ENCODE measurements at regions not wholly inside any gene's neighbourhood (a gene's known extent, or its start where the extent isn't known, plus 50 kb on each side); places are given as distances from the start of the nearest gene placed in this dataset.

- Histone ChIP-seq H3K79me2 (ENCODE audit: control insufficient read depth, insufficient read depth, low read length) (no peaks in the 10 kb centered on the region), H3K27me3 (ENCODE audit: control insufficient read depth, extremely low read depth, insufficient read depth, low read length) (no peaks in the 10 kb centered on the region), H3K9me3 (ENCODE audit: control insufficient read depth, low read depth, low read length) (no peaks in the 10 kb centered on the region), H3K36me3 (ENCODE audit: control insufficient read depth in 2 of 2, extremely low read depth in 1 of 2, insufficient read depth in 2 of 2, low read length in 2 of 2) (no peaks in the 10 kb centered on the region), H2AFZ (ENCODE audit: control insufficient read depth, low read length) (no peak overlapping the region), H3K4me3 (ENCODE audit: control insufficient read depth in 2 of 3, extremely low read depth in 1 of 3, insufficient read depth in 2 of 3, low read depth in 1 of 3, low read length in 3 of 3) (no peak overlapping the region), H3K27ac (ENCODE audit: control insufficient read depth, insufficient read depth, low read length) (no peak overlapping the region), H3K4me1 (ENCODE audit: control insufficient read depth, extremely low read depth, insufficient read depth, low read length) (peaks cover 28% of the 10 kb centered on the region), H3K9me1 (ENCODE audit: control insufficient read depth, extremely low read depth, insufficient read depth, low read length) (no peaks in the 10 kb centered on the region), H3K9ac (ENCODE audit: control insufficient read depth, extremely low read depth, insufficient read depth, low read length) (no peak overlapping the region), H4K20me1 (ENCODE audit: control insufficient read depth, extremely low read depth, insufficient read depth, low read length) (no peaks in the 10 kb centered on the region), H3K4me2 (ENCODE audit: control insufficient read depth, extremely low read depth, insufficient read depth, low read depth, low read length) (no peak overlapping the region)
- no peak for TF ChIP-seq EZH2 (IDR thresholded peaks at IDR 0.05; ENCODE audit: low read length)
- no peak for TF ChIP-seq CTCF (optimal IDR thresholded peaks at IDR 0.05 in 1 of 3, IDR thresholded peaks at IDR 0.05 in 1 of 3, conservative IDR thresholded peaks at IDR 0.05 in 1 of 3; ENCODE audit: extremely low read depth in 1 of 3, insufficient read depth in 2 of 3, low read length in 3 of 3)
- dilution Hi-C loops (cut with MboI; ENCODE audit: extremely low pct_ligation_motif_present, low sequenced_read_pairs), result no loop called here
- DNase-seq (ENCODE audit: low read depth, low spot score) (no peak), FAIRE-seq (no peak)
These were observed 55.3 kb upstream of the CLINT1 start for GRCh38 chr5:157914151-157914788.

- no peaks in the 10 kb centered on the region for H3K27me3 ChIP-seq (ENCODE audit: control insufficient read depth, extremely low read depth, insufficient read depth, low read length)
- no peak overlapping the region for H3K4me3 ChIP-seq (ENCODE audit: control insufficient read depth in 2 of 3, extremely low read depth in 1 of 3, insufficient read depth in 2 of 3, low read depth in 1 of 3, low read length in 3 of 3)
- FAIRE-seq (no peak), DNase-seq (ENCODE audit: low read depth, low spot score) (no peak)
- H3K9me1 ChIP-seq (ENCODE audit: control insufficient read depth, extremely low read depth, insufficient read depth, low read length), result no peaks in the 10 kb centered on the region
- H3K4me1 ChIP-seq (ENCODE audit: control insufficient read depth, extremely low read depth, insufficient read depth, low read length), result peaks cover 21% of the 10 kb centered on the region
- H3K9me3 ChIP-seq (ENCODE audit: control insufficient read depth, low read depth, low read length), result no peaks in the 10 kb centered on the region
- TF ChIP-seq EZH2 (IDR thresholded peaks at IDR 0.05; ENCODE audit: low read length), result no peak
- TF ChIP-seq CTCF (optimal IDR thresholded peaks at IDR 0.05 in 1 of 3, IDR thresholded peaks at IDR 0.05 in 1 of 3, conservative IDR thresholded peaks at IDR 0.05 in 1 of 3; ENCODE audit: extremely low read depth in 1 of 3, insufficient read depth in 2 of 3, low read length in 3 of 3), result no peak
- H3K4me2 ChIP-seq (ENCODE audit: control insufficient read depth, extremely low read depth, insufficient read depth, low read depth, low read length), result no peak overlapping the region
- no peak overlapping the region for H3K27ac ChIP-seq (ENCODE audit: control insufficient read depth, insufficient read depth, low read length)
- no peaks in the 10 kb centered on the region for H3K79me2 ChIP-seq (ENCODE audit: control insufficient read depth, insufficient read depth, low read length)
- no peak overlapping the region for H2AFZ ChIP-seq (ENCODE audit: control insufficient read depth, low read length)
- dilution Hi-C loops (cut with MboI; ENCODE audit: extremely low pct_ligation_motif_present, low sequenced_read_pairs), result no loop called here
- H3K36me3 ChIP-seq (ENCODE audit: control insufficient read depth in 2 of 2, extremely low read depth in 1 of 2, insufficient read depth in 2 of 2, low read length in 2 of 2), result no peaks in the 10 kb centered on the region
- H4K20me1 ChIP-seq (ENCODE audit: control insufficient read depth, extremely low read depth, insufficient read depth, low read length), result no peaks in the 10 kb centered on the region
- H3K9ac ChIP-seq (ENCODE audit: control insufficient read depth, extremely low read depth, insufficient read depth, low read length), result no peak overlapping the region
These were observed 54.6 kb upstream of the CLINT1 start for GRCh38 chr5:157913575-157913974.

All from keratinocyte (primary cell).